Peyer's patch (tissue), 4 donors: ENCODE measurements at regions not wholly inside any gene's neighbourhood (a gene's known extent, or its start where the extent isn't known, plus 50 kb on each side); places are given as distances from the start of the nearest gene placed in this dataset.

Source experiments
- POLR2A ChIP-seq, 2 donors: fragments of 450-650 bp; IDR thresholded peaks; one replicate each; pipeline ENCODE4 v1.5.1; 2017; ENCODE audit warnings: antibody characterized with exemption in 2 of 2, mild to moderate bottlenecking in 2 of 2, moderate library complexity in 2 of 2
- TF ChIP-seq, protein P1 (sequence below), 6 experiments: fragments of 450-650 bp in 4 of 6; fragments of 200-600 bp in 2 of 6; sonication (generic) in 1 of 6; IDR thresholded peaks; one replicate each; pipeline ENCODE4 v1.5.1; 2017 to 2019; ENCODE audit warnings: antibody characterized with exemption in 6 of 6, mild to moderate bottlenecking in 3 of 6, moderate library complexity in 1 of 6

DNA sequence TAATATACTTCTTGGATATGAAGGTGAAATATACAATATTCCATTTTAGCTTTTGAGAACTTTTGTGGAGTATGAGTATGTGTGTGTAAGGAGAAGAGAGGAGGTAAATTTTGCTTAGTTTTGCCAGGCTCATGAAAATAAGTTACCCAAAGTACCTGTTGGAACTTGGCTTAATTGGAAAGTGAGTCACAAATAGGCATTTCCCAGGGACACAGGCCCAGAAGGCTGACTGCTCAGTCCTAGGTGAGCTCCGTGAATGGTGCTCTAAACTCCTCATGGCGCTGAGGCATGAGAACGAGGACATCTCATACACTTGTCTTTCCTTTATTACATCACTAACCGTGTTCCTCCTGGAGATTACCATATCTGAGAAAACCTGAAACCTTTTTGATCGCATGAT, 148.5 kb upstream of the RAB12 start:
- no peak for TF ChIP-seq POLR2A (IDR thresholded peaks at IDR 0.05)
- TF ChIP-seq, protein P1, sequence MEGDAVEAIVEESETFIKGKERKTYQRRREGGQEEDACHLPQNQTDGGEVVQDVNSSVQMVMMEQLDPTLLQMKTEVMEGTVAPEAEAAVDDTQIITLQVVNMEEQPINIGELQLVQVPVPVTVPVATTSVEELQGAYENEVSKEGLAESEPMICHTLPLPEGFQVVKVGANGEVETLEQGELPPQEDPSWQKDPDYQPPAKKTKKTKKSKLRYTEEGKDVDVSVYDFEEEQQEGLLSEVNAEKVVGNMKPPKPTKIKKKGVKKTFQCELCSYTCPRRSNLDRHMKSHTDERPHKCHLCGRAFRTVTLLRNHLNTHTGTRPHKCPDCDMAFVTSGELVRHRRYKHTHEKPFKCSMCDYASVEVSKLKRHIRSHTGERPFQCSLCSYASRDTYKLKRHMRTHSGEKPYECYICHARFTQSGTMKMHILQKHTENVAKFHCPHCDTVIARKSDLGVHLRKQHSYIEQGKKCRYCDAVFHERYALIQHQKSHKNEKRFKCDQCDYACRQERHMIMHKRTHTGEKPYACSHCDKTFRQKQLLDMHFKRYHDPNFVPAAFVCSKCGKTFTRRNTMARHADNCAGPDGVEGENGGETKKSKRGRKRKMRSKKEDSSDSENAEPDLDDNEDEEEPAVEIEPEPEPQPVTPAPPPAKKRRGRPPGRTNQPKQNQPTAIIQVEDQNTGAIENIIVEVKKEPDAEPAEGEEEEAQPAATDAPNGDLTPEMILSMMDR (IDR thresholded peaks at IDR 0.05) = no peak
